Right atrium auricular region (tissue), 2 donors: ENCODE measurements at regions not wholly inside any gene's neighbourhood (a gene's known extent, or its start where the extent isn't known, plus 50 kb on each side); places are given as distances from the start of the nearest gene placed in this dataset.

Source experiments
- DNase-seq: peaks from one replicate; pipeline ENCODE4 v3.0.0-alpha.2; 2019; ENCODE audit warnings: low spot score
- H3K27ac ChIP-seq, 2 donors: fragments of 200-600 bp; sonication (generic); 1 replicate in 1 of 2; 2 replicates in 1 of 2; pipeline ENCODE4 v1.5.1; 2016 to 2019
- H3K27me3 ChIP-seq, 2 donors: fragments of 200-600 bp; sonication (generic); one replicate each; pipeline versions ENCODE4 v1.5.1 to v1.6.0; 2017 to 2019
- H3K36me3 ChIP-seq: fragments of 200-600 bp; sonication (generic); one replicate; pipeline ENCODE4 v1.5.1; 2016
- H3K4me1 ChIP-seq, 2 donors: fragments of 200-600 bp; sonication (generic); one replicate each; pipeline versions ENCODE4 v1.5.1 to v1.6.0; 2017 to 2019
- H3K4me3 ChIP-seq, 2 donors: fragments of 200-600 bp; sonication (generic); 1 replicate in 1 of 2; 2 replicates in 1 of 2; pipeline ENCODE4 v1.5.1; 2017 to 2019; ENCODE audit warnings: mild to moderate bottlenecking in 1 of 2, moderate library complexity in 1 of 2
- H3K9me3 ChIP-seq, 2 donors: fragments of 200-600 bp; sonication (generic); one replicate each; pipeline ENCODE4 v1.5.1; 2019
- TF ChIP-seq, protein P1 (sequence below), 2 donors: fragments of 200-600 bp; sonication (generic); IDR thresholded peaks; one replicate each; pipeline ENCODE4 v1.5.1; 2019; ENCODE audit warnings: antibody characterized with exemption in 2 of 2

DNA sequence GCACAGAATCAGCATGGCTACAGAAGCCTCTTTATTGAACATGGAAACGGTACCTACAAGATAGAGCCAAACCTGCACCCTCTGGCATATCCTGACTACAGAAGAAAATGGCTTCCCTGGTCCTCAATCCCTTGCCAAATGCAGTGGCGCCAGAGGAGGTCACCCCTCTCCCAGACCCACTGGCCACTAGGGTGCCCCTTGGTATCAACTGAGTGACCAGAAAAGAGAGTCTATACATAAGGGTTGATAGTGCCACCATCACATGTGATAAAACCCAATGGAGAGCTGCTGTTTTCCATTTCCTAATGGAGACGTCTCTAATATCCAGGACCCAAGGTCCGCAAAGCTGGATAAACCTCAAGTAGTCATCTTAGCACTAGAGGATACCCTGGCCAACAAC, 52.7 kb upstream of the ALK start:
- Histone ChIP-seq H3K27me3 (no peaks in the 10 kb centered on the region), H3K4me3 (no peak overlapping the region), H3K27ac (no peak overlapping the region), H3K4me1 (no peaks in the 10 kb centered on the region), H3K36me3 (no peaks in the 10 kb centered on the region), H3K9me3 (no peaks in the 10 kb centered on the region)
- TF ChIP-seq, protein P1, sequence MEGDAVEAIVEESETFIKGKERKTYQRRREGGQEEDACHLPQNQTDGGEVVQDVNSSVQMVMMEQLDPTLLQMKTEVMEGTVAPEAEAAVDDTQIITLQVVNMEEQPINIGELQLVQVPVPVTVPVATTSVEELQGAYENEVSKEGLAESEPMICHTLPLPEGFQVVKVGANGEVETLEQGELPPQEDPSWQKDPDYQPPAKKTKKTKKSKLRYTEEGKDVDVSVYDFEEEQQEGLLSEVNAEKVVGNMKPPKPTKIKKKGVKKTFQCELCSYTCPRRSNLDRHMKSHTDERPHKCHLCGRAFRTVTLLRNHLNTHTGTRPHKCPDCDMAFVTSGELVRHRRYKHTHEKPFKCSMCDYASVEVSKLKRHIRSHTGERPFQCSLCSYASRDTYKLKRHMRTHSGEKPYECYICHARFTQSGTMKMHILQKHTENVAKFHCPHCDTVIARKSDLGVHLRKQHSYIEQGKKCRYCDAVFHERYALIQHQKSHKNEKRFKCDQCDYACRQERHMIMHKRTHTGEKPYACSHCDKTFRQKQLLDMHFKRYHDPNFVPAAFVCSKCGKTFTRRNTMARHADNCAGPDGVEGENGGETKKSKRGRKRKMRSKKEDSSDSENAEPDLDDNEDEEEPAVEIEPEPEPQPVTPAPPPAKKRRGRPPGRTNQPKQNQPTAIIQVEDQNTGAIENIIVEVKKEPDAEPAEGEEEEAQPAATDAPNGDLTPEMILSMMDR (IDR thresholded peaks at IDR 0.05) = no peak
- DNase-seq = no peak

DNA sequence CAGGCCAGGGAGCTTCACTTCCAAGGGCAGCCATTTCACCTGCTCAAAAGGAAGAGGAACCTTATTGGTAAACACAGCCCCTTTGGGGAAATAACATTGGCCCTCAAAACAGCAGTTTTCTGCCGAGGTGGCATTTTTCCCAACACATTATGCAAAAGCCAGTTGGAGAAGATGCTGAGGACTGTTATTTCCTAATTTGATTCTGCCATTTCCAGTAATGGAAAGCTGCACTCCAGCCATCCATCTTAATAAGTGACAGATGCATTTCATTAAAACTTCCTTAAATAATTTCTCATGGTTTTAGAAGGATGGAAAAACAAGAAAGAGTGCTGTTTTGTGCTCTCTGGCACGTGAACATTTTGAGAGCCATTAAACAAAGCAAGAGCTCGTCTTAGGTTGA, 55.9 kb upstream of the ALK start:
- Histone ChIP-seq H3K36me3 (no peaks in the 10 kb centered on the region), H3K4me1 (no peaks in the 10 kb centered on the region), H3K27me3 (no peaks in the 10 kb centered on the region), H3K4me3 (no peak overlapping the region), H3K9me3 (no peaks in the 10 kb centered on the region), H3K27ac (no peak overlapping the region)
- no peak for DNase-seq
- TF ChIP-seq, protein P1 (IDR thresholded peaks at IDR 0.05) = no peak

DNA sequence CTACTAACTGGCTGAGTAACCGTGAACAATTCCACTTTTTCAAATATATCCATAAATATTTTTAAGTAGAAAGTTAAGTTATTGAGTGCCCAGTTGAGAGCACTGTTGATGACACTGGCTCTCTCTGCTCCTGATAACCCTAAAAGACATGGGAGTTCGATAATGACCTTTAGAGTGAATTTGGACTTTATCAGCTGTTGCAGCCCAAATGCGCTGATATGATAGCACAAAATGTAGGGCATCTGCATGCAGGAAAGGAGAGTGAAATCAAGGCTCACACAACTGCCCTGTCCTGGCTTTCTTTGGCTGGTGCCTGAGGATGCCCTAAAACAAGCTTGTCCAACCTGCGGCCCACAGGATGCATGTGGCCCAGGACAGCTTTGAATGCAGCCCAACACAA, 60.0 kb upstream of the ALK start:
- Histone ChIP-seq H3K9me3 (no peaks in the 10 kb centered on the region), H3K27ac (no peak overlapping the region), H3K4me1 (no peaks in the 10 kb centered on the region), H3K36me3 (no peaks in the 10 kb centered on the region), H3K27me3 (no peaks in the 10 kb centered on the region), H3K4me3 (no peak overlapping the region)
- no peak for DNase-seq
- TF ChIP-seq, protein P1 (IDR thresholded peaks at IDR 0.05) = no peak

DNA sequence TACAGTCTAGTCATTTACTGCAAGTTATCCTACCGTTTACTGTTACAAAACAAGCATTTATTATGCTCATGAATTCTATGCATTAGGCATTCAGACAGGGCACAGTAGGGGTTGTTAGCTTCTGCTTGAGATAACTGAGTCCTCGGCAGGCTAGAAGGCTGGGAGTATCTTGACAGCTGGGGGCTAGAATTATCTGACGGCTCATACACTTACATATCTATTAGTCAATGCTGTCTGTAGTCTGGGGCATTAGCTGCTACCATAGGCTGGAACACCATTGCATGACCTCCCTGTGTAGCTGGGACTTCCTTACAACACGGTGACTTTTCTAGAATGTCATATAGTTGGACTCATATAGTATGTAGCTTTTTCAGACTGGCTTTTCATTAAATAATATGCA, 61.9 kb upstream of the ALK start:
- Histone ChIP-seq H3K27ac (no peak overlapping the region), H3K27me3 (no peaks in the 10 kb centered on the region), H3K4me1 (no peaks in the 10 kb centered on the region), H3K36me3 (no peaks in the 10 kb centered on the region), H3K4me3 (no peak overlapping the region), H3K9me3 (no peaks in the 10 kb centered on the region)
- TF ChIP-seq, protein P1 (IDR thresholded peaks at IDR 0.05) = no peak
- no peak for DNase-seq

DNA sequence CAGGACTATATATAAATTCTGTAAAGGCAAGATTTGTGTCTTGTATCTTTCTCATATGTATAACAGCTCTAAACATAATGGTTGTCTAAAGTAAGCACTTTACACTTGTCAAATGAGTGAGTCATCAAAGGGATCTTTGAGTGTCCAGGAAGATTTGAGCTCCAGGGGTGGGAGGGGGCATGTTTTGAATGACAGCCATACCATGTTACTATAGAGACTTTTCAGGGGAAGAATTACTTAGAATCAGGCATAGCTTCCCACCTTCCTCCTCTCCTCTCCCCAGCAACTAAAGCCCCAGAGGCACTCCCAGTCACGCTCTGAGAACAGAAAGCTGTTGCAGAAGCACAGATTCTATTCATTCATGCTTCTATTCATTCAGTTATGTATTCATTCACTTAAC, 65.8 kb upstream of the ALK start:
- TF ChIP-seq, protein P1 (IDR thresholded peaks at IDR 0.05) = no peak
- no peak overlapping the region for H3K4me3 ChIP-seq
- H3K36me3 ChIP-seq = no peaks in the 10 kb centered on the region
- DNase-seq = no peak
- H3K9me3 ChIP-seq = no peaks in the 10 kb centered on the region
- H3K27me3 ChIP-seq = no peaks in the 10 kb centered on the region
- H3K27ac ChIP-seq = no peak overlapping the region
- no peaks in the 10 kb centered on the region for H3K4me1 ChIP-seq

DNA sequence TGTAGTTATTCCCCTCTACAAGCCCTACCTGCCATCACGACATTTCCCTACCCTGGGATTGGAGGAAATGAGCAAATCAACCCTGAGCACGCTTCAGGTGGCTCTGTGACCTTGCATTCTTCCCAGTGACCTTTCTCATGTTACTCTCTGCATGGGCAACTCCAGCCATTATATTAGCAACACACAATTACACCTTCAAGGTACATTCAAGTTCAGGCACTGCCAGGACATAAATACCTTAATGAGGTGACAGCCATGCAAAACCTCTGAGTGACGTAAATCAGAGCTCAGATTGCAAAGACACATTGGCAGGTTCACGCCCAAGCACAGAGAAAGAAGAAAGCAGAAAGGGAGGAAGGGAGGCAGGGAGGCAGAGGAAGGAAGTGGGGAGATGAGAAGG, 68.7 kb upstream of the ALK start:
- H3K27me3 ChIP-seq = no peaks in the 10 kb centered on the region
- no peak overlapping the region for H3K4me3 ChIP-seq
- TF ChIP-seq, protein P1 (IDR thresholded peaks at IDR 0.05) = no peak
- no peaks in the 10 kb centered on the region for H3K36me3 ChIP-seq
- no peaks in the 10 kb centered on the region for H3K4me1 ChIP-seq
- no peak for DNase-seq
- H3K27ac ChIP-seq = no peak overlapping the region
- no peaks in the 10 kb centered on the region for H3K9me3 ChIP-seq
